HL-60 (cell line): ENCODE measurements at regions not wholly inside any gene's neighbourhood (a gene's known extent, or its start where the extent isn't known, plus 50 kb on each side); places are given as distances from the start of the nearest gene placed in this dataset.

Experiments
- DNase-seq, 2 experiments: peaks; one replicate each; pipeline ENCODE4 v3.0.0-alpha.2; 2010 to 2020; ENCODE audit warnings: low read depth in 1 of 2, low spot score in 1 of 2
- H3K27ac ChIP-seq: fragments of 250-450 bp; sonication (Bioruptor Pico); replicated peaks from 2 replicates; pipeline ENCODE4 v1.5.1; 2020; ENCODE audit warnings: mild to moderate bottlenecking, moderate library complexity
- H3K27me3 ChIP-seq: fragments of 250-450 bp; sonication (Bioruptor Pico); 2 replicates; pipeline ENCODE4 v1.5.1; 2021; ENCODE audit warnings: mild to moderate bottlenecking, moderate library complexity; ENCODE audit not compliant: insufficient read depth, poor library complexity, severe bottlenecking
- H3K4me3 ChIP-seq: replicated peaks from 2 replicates; pipeline ENCODE4 v1.5.1; 2011; ENCODE audit warnings: mild to moderate bottlenecking, control low read depth, low read length; ENCODE audit not compliant: insufficient read depth
- GABPA ChIP-seq: IDR thresholded peaks from 2 replicates; pipeline ENCODE4 v1.6.1; 2012; ENCODE audit warnings: low read depth
- POLR2AphosphoS5 ChIP-seq: IDR thresholded peaks from 2 replicates; pipeline ENCODE4 v1.6.1; 2012; ENCODE audit warnings: low read depth
- SPI1 ChIP-seq: IDR thresholded peaks from 2 replicates; pipeline ENCODE4 v1.6.1; 2012; ENCODE audit warnings: low read depth, mild to moderate bottlenecking, borderline replicate concordance
- TF ChIP-seq, protein P1 (sequence below): IDR thresholded peaks from one replicate; pipeline ENCODE4 v1.5.1; 2011; ENCODE audit warnings: low read length, control low read depth, inconsistent platforms; ENCODE audit not compliant: insufficient read depth
- TF ChIP-seq, protein P2 (sequence below): IDR thresholded peaks from 2 replicates; pipeline ENCODE4 v1.6.1; 2012; ENCODE audit warnings: low read depth; ENCODE audit not compliant: insufficient replicate concordance

DNA sequence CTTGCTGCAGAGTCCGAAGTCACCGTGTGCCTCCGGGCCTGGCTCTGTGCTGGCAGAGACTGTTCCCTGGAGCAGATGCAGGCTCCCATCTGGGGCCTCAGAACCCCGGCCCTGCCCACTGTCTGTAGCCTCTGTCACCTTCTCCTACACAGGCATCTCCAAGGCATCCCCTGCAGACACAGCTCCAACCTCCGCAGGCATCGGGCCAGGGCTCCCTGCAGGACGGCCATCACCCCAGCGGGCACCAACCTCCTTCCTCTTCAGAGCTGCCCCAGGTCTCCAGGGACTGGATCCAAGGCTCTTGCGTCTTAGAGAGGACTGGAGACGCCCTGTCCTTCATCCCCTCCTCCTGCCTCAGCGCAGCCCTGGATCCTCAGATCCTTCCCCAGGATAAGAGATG, 69.9 kb upstream of the MYL10 start:
- H3K27ac ChIP-seq: no peak overlapping the region
- H3K4me3 ChIP-seq: no peak overlapping the region
- no peaks in the 10 kb centered on the region for H3K27me3 ChIP-seq
- no peak for TF ChIP-seq POLR2AphosphoS5
- no peak for TF ChIP-seq SPI1
- TF ChIP-seq, protein P1, sequence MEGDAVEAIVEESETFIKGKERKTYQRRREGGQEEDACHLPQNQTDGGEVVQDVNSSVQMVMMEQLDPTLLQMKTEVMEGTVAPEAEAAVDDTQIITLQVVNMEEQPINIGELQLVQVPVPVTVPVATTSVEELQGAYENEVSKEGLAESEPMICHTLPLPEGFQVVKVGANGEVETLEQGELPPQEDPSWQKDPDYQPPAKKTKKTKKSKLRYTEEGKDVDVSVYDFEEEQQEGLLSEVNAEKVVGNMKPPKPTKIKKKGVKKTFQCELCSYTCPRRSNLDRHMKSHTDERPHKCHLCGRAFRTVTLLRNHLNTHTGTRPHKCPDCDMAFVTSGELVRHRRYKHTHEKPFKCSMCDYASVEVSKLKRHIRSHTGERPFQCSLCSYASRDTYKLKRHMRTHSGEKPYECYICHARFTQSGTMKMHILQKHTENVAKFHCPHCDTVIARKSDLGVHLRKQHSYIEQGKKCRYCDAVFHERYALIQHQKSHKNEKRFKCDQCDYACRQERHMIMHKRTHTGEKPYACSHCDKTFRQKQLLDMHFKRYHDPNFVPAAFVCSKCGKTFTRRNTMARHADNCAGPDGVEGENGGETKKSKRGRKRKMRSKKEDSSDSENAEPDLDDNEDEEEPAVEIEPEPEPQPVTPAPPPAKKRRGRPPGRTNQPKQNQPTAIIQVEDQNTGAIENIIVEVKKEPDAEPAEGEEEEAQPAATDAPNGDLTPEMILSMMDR: no peak
- TF ChIP-seq, protein P2, sequence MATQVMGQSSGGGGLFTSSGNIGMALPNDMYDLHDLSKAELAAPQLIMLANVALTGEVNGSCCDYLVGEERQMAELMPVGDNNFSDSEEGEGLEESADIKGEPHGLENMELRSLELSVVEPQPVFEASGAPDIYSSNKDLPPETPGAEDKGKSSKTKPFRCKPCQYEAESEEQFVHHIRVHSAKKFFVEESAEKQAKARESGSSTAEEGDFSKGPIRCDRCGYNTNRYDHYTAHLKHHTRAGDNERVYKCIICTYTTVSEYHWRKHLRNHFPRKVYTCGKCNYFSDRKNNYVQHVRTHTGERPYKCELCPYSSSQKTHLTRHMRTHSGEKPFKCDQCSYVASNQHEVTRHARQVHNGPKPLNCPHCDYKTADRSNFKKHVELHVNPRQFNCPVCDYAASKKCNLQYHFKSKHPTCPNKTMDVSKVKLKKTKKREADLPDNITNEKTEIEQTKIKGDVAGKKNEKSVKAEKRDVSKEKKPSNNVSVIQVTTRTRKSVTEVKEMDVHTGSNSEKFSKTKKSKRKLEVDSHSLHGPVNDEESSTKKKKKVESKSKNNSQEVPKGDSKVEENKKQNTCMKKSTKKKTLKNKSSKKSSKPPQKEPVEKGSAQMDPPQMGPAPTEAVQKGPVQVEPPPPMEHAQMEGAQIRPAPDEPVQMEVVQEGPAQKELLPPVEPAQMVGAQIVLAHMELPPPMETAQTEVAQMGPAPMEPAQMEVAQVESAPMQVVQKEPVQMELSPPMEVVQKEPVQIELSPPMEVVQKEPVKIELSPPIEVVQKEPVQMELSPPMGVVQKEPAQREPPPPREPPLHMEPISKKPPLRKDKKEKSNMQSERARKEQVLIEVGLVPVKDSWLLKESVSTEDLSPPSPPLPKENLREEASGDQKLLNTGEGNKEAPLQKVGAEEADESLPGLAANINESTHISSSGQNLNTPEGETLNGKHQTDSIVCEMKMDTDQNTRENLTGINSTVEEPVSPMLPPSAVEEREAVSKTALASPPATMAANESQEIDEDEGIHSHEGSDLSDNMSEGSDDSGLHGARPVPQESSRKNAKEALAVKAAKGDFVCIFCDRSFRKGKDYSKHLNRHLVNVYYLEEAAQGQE: no peak
- TF ChIP-seq GABPA: no peak
- DNase-seq: no peak

DNA sequence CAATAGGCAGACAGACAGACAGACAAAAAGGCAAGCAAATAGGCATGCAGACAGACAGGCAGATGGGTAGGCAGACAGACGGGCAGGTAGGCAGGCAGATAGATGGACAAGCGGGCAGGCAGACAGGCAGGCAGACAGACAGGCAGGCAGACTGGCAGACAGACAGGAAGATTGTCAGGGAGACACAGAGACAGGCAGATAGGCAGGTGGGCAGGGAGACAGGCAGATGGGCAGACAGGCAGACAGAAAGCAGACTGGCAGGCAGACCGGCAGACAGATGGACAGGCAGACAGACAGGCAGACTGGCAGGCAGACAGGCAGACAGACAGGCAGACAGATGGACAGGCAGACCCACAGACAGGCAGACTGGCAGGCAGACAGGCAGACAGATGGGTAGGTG, 70.3 kb upstream of the MYL10 start:
- TF ChIP-seq GABPA (no peak), SPI1 (no peak), POLR2AphosphoS5 (no peak)
- TF ChIP-seq, protein P2: no peak
- TF ChIP-seq, protein P1: no peak
- Histone ChIP-seq H3K27ac (no peak overlapping the region), H3K4me3 (no peak overlapping the region), H3K27me3 (no peaks in the 10 kb centered on the region)
- DNase-seq: no peak

DNA sequence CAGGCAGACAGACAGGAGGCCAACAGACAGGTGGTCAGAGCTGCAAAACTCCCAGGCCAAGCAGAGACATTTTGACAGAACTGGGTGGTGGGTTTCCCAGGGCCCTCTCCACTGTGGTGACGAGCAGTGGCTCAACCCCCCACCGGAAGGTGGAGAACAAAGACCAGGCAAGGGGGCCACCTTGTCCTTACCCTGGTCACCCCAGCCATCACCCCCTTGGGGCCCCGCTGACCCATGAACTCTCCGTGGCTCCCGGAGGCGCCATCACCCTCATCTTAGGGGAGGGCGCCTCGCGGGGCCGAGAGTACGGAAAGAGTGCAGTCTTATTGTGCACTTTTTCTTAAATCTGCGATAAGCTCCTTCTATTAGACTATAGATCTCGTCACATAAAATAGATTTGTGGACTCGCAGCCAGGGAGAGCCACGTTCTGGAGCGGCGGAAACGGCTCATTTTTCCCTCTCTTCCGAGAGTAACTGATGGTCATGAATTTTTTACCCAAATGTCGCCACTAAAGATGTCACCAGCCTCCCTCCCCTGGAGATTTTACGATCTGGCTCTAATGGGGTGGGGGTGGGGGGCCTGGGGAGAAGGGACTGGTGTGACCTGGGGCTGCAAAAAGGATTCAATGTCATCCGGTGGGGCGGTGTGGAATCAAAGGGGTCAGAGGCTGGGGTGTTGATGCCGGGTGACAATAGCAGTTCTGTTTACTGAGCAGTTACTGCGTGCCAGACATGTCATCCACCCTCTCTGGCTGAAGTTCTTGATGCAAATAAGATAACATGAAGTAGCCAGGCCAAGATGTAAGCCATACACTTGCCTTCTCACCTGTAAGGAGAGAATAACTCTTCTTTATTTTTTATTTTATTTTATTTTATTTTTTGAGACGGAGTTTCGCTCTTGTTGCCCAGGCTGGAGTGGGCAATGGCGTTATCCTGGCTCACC, 71.1 kb upstream of the MYL10 start:
- TF ChIP-seq, protein P2: no peak
- TF ChIP-seq SPI1 (no peak), GABPA (no peak), POLR2AphosphoS5 (no peak)
- TF ChIP-seq, protein P1: no peak
- H3K27me3 ChIP-seq: no peaks in the 10 kb centered on the region
- no peak overlapping the region for H3K27ac ChIP-seq
- no peak for DNase-seq
- H3K4me3 ChIP-seq: no peak overlapping the region
